CD4-positive, alpha-beta memory T cell (primary cell): ENCODE measurements at regions not wholly inside any gene's neighbourhood (a gene's known extent, or its start where the extent isn't known, plus 50 kb on each side); places are given as distances from the start of the nearest gene placed in this dataset.
"Not testable (repeated sequence)": the region's sequence is repeated elsewhere in the genome, so short reads cannot be mapped to it uniquely, and the experiment has no call there.

ENCODE experiments used
- CTCF ChIA-PET: fragments of 350-600 bp; sonication (Branson Sonifier 250); formaldehyde crosslinking; loops from one replicate; lab custom pipeline; 2021; ENCODE audit warnings: inconsistent platforms; ENCODE audit not compliant: partially characterized antibody; lab: Charles Lee
- POLR2A ChIA-PET: fragments of 350-600 bp; sonication (Branson Sonifier 250); formaldehyde crosslinking; loops from one replicate; lab custom pipeline; 2021; ENCODE audit not compliant: partially characterized antibody; lab: Charles Lee
- DNase-seq, 5 donors: peaks; one replicate each; pipeline versions ENCODE4 v3.0.0 to v3.0.0-alpha.2; 2020 to 2022; ENCODE audit warnings: mixed read lengths in 1 of 5
- H3K27ac ChIP-seq: one replicate; pipeline ENCODE4 v1.7.0; 2013; ENCODE audit warnings: low read depth, low read length
- H3K27me3 ChIP-seq: 2 replicates; pipeline ENCODE4 v1.7.0; 2013; ENCODE audit warnings: mild to moderate bottlenecking, low read length, moderate library complexity; ENCODE audit not compliant: insufficient read depth
- H3K36me3 ChIP-seq: 2 replicates; pipeline ENCODE4 v1.7.0; 2013; ENCODE audit warnings: mild to moderate bottlenecking, low read length, moderate library complexity; ENCODE audit not compliant: insufficient read depth
- H3K4me1 ChIP-seq: 2 replicates; pipeline ENCODE4 v1.7.0; 2013; ENCODE audit warnings: mild to moderate bottlenecking, low read length, moderate library complexity; ENCODE audit not compliant: insufficient read depth
- H3K4me3 ChIP-seq, 2 donors: one replicate each; pipeline ENCODE4 v1.7.0; 2013; ENCODE audit warnings: low read length in 2 of 2, mild to moderate bottlenecking in 1 of 2
- H3K9me3 ChIP-seq, 2 donors: one replicate each; pipeline ENCODE4 v1.7.0; 2013; ENCODE audit warnings: low read length in 2 of 2, control low read depth in 1 of 2; ENCODE audit not compliant: control insufficient read depth in 1 of 2
- H3K27ac Mint-ChIP-seq, 7 donors: one replicate each; pipeline ENCODE4 v1.8.0; 2020 to 2021; ENCODE audit warnings: mixed read lengths in 7 of 7, mild to moderate bottlenecking in 6 of 7, inconsistent platforms in 3 of 7, moderate library complexity in 3 of 7
- H3K27me3 Mint-ChIP-seq, 2 donors: one replicate each; pipeline ENCODE4 v1.8.0; 2020 to 2021; ENCODE audit warnings: mixed read lengths in 2 of 2
- H3K36me3 Mint-ChIP-seq, 2 donors: one replicate each; pipeline ENCODE4 v1.8.0; 2020 to 2021; ENCODE audit warnings: mixed read lengths in 2 of 2, inconsistent platforms in 1 of 2, mild to moderate bottlenecking in 1 of 2
- H3K4me1 Mint-ChIP-seq, 4 donors: one replicate each; pipeline ENCODE4 v1.8.0; 2020 to 2021; ENCODE audit warnings: mixed read lengths in 4 of 4, mild to moderate bottlenecking in 1 of 4
- H3K4me3 Mint-ChIP-seq, 8 donors: one replicate each; pipeline ENCODE4 v1.8.0; 2020 to 2021; ENCODE audit warnings: mixed read lengths in 8 of 8, mild to moderate bottlenecking in 7 of 8, moderate library complexity in 6 of 8, inconsistent platforms in 3 of 8
- H3K9me3 Mint-ChIP-seq, 8 donors: one replicate each; pipeline ENCODE4 v1.8.0; 2020 to 2021; ENCODE audit warnings: mixed read lengths in 8 of 8, mild to moderate bottlenecking in 5 of 8, inconsistent platforms in 3 of 8, moderate library complexity in 1 of 8
- intact Hi-C: fragments of 100-400 bp; cut with micrococcal nuclease; formaldehyde crosslinking; loops from one replicate; pipeline ENCODE4 v1.15.1; 2023

DNA sequence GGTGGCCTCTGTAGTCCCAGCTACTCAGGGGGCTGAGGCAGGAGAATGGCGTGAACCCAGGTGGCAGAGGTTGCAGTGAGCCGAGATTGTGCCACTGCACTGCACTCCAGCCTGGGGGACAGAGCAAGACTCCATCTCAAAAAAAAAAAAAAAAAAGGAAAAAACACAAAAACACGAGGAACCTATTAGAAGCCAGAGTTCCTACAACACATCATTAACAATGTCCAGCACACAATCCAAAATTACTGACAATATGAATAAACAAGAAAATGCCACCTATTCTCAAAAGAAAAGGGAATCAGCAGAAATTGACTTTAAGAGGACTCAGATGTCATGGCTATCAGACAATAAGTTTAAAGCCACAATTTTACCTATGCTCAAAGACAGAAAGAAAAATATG, 57.3 kb upstream of the HS3ST3A1 start:
- H3K4me3 ChIP-seq, H3K4me3 Mint-ChIP-seq, H3K9me3 ChIP-seq, H3K36me3 ChIP-seq, CTCF ChIA-PET, H3K36me3 Mint-ChIP-seq, H3K27me3 Mint-ChIP-seq, POLR2A ChIA-PET, H3K27ac ChIP-seq, H3K4me1 ChIP-seq, H3K4me1 Mint-ChIP-seq, H3K27ac Mint-ChIP-seq, intact Hi-C loops, DNase-seq, H3K27me3 ChIP-seq: not testable (repeated sequence)
- peaks cover 0 to 13% (median 0%) of the 10 kb centered on the region in 8 donors for H3K9me3 Mint-ChIP-seq

DNA sequence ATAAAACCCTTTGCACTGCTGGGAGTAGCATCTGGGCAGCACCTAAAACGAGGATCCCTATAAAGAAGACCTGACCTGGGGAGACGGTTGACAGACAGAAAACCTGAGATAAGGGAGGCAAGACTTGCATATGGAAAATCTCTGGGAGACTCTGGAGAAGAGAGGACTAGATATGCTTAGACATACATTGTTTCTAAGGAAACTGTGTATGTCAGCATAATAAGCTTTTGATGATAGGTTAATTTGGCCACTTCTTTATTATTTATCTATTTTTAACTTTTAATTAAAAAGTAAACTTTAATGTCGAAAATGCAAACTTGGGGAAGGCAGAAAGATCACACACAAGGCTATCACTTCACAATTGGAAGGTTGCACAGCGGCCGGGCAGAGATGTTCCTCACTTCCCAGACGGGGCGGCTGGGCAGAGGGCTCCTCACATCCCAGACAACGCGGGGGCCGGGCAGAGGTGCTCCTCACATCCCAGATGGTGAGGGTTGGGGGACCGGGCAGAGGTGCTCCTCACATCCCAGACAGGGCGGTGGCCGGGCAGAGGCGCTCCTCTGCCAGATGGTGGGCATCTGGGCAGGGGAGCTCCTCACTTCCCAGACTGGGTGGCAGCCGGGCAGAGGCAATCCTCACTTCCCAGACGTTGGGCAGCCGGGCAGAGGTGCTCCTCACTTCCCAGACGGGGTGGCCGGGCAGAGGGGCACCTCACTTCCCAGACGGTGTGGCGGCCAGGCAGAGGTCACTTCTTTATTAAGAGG, 64.3 kb upstream of the HS3ST3A1 start:
- Mint-ChIP-seq H3K9me3 (peaks cover 8 to 34% (median 23%) of the 10 kb centered on the region in 8 donors), H3K4me3 (no peak overlapping the region), H3K4me1 (no peaks in the 10 kb centered on the region), H3K27ac (no peak overlapping the region), H3K36me3 (peaks cover 5% of the 10 kb centered on the region in 2 donors), H3K27me3 (peaks cover 13 to 18% of the 10 kb centered on the region in 2 donors)
- H3K9me3 ChIP-seq = peaks cover 0 to 10% of the 10 kb centered on the region in 2 donors
- no peak overlapping the region for H3K4me3 ChIP-seq
- H3K36me3 ChIP-seq = no peaks in the 10 kb centered on the region
- CTCF ChIA-PET = no interaction called here
- intact Hi-C loops = no loop called here
- no peaks in the 10 kb centered on the region for H3K27me3 ChIP-seq
- H3K4me1 ChIP-seq = no peaks in the 10 kb centered on the region
- POLR2A ChIA-PET = no interaction called here
- DNase-seq = no peak
- H3K27ac ChIP-seq = no peak overlapping the region

DNA sequence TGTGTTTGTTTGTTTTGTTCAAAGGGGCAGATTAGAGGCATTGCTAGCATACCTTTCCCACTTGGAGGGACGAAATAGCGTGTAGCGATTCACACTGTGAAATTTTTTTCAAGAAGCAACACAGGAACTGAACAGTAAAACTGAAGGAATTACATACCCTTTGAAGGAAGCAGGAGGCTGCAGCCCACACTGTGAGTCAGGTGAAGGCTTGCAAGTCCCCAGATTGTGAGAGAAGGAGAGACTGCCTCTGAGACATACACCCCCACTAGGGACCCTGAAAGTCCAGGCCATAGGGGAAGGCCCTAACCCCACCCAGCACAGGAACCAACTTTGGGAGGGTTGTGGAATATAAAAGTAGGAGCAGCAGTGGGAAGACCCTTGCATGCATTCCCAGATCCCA, 69.6 kb upstream of the HS3ST3A1 start:
- intact Hi-C loops = no loop called here
- Histone ChIP-seq H3K27me3 (no peaks in the 10 kb centered on the region), H3K27ac (no peak overlapping the region), H3K9me3 (peaks cover 0 to 10% of the 10 kb centered on the region in 2 donors), H3K36me3 (no peaks in the 10 kb centered on the region), H3K4me3 (no peak overlapping the region), H3K4me1 (no peaks in the 10 kb centered on the region)
- no peak for DNase-seq
- CTCF ChIA-PET = no interaction called here
- peaks cover 25 to 30% of the 10 kb centered on the region in 2 donors for H3K27me3 Mint-ChIP-seq
- peaks cover 8 to 36% (median 25%) of the 10 kb centered on the region in 8 donors for H3K9me3 Mint-ChIP-seq
- no peak overlapping the region for H3K4me3 Mint-ChIP-seq
- peaks cover 5% of the 10 kb centered on the region in 2 donors for H3K36me3 Mint-ChIP-seq
- H3K4me1 Mint-ChIP-seq = peaks cover 0 to 2% (median under 1%) of the 10 kb centered on the region in 4 donors
- POLR2A ChIA-PET = no interaction called here
- H3K27ac Mint-ChIP-seq = no peak overlapping the region

DNA sequence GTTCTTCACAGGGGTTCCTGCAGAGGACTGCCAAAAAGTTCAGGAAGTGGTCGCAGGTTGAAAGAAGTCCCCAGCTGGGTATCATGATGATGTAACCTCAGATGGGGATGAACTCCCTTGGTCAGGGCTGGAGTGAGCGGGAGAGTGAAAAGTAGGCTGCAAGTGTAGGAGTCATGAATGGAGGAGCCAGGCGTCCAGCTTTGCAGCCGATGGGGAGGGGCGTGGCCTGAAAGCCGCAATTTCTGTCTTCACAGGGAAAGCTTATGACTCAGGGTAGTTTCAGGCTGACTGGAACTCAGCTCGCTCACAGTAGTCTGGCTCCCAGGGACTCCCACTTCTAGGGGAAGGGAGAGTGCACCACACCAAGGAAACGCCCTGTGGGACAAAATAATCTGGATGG, 70.0 kb upstream of the HS3ST3A1 start:
- peaks cover 0 to 2% (median under 1%) of the 10 kb centered on the region in 4 donors for H3K4me1 Mint-ChIP-seq
- POLR2A ChIA-PET = no interaction called here
- H3K27ac Mint-ChIP-seq = no peak overlapping the region
- intact Hi-C loops = no loop called here
- Histone ChIP-seq H3K4me1 (no peaks in the 10 kb centered on the region), H3K36me3 (no peaks in the 10 kb centered on the region), H3K9me3 (peaks cover 0 to 10% of the 10 kb centered on the region in 2 donors), H3K27me3 (no peaks in the 10 kb centered on the region), H3K4me3 (no peak overlapping the region), H3K27ac (no peak overlapping the region)
- peaks cover 25 to 30% of the 10 kb centered on the region in 2 donors for H3K27me3 Mint-ChIP-seq
- CTCF ChIA-PET = no interaction called here
- peaks cover 5% of the 10 kb centered on the region in 2 donors for H3K36me3 Mint-ChIP-seq
- peaks cover 8 to 36% (median 25%) of the 10 kb centered on the region in 8 donors for H3K9me3 Mint-ChIP-seq
- H3K4me3 Mint-ChIP-seq = no peak overlapping the region
- no peak for DNase-seq

DNA sequence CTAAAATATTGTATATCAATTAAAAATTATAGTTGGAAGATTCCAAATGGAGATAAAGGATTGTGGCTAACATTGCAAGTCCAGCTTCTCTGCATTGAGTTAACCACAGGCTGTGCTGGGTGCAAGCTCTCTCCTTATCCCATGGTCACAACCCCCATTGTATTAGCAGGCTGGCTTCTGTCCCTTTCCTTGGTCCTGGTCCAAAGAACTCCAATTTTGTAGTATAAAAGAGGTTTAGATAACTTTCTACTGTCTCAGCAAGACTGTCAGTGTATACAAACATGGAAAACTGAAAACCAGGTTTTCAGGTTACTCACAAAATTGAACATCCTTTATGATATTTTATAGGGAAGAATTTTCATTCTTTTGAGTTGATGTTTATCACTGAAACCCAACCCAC, 76.6 kb upstream of the HS3ST3A1 start:
- intact Hi-C loops = no loop called here

DNA sequence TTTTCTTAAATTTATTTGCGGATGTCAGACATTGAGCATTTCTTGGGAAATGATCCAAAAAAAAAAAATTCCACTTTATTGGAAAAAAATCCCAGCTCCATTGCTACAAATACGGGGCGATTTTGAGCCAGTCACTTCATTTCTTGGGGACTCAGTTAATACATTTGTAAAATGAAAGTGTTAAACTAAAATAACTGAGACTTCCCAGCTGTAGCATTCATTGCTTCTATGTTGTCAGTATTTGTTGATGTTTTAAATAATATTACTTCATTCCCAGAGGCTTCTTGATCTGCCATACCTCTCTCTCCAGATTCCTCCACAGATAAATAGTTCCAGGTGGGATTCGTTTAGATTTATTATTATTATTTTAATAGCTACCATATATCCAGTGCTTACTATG, 77.1 kb upstream of the HS3ST3A1 start:
- H3K4me1 ChIP-seq = no peaks in the 10 kb centered on the region
- Mint-ChIP-seq H3K4me1 (peaks cover 0 to 1% (median 0%) of the 10 kb centered on the region in 4 donors), H3K27ac (no peak overlapping the region), H3K36me3 (no peaks in the 10 kb centered on the region), H3K27me3 (peaks cover 7 to 10% of the 10 kb centered on the region in 2 donors), H3K9me3 (peaks cover 0 to 4% (median 0%) of the 10 kb centered on the region in 8 donors), H3K4me3 (no peak overlapping the region)
- CTCF ChIA-PET = no interaction called here
- H3K27ac ChIP-seq = no peak overlapping the region
- no peak for DNase-seq
- no peaks in the 10 kb centered on the region for H3K9me3 ChIP-seq
- POLR2A ChIA-PET = interaction anchor here (0.6 kb wide), 1 partner anchor 623 kb away, joined by 3 read pairs; no protein-coding TSS in a partner anchor
- H3K27me3 ChIP-seq = no peaks in the 10 kb centered on the region
- H3K4me3 ChIP-seq = no peak overlapping the region
- intact Hi-C loops = no loop called here
- H3K36me3 ChIP-seq = no peaks in the 10 kb centered on the region

More for the DNA sequence above, 76.6 kb upstream of the HS3ST3A1 start:
- no peak overlapping the region for H3K4me3 Mint-ChIP-seq
- H3K4me1 ChIP-seq = no peaks in the 10 kb centered on the region
- H3K27me3 ChIP-seq = no peaks in the 10 kb centered on the region
- ChIA-PET CTCF (no interaction called here), POLR2A (no interaction called here)
- H3K27ac ChIP-seq = no peak overlapping the region
- H3K4me1 Mint-ChIP-seq = peaks cover 0 to 1% (median 0%) of the 10 kb centered on the region in 4 donors
- H3K4me3 ChIP-seq = no peak overlapping the region
- no peaks in the 10 kb centered on the region for H3K9me3 ChIP-seq
- H3K27me3 Mint-ChIP-seq = peaks cover 7% of the 10 kb centered on the region in 2 donors
- DNase-seq = no peak
- peaks cover 0 to 4% (median 0%) of the 10 kb centered on the region in 8 donors for H3K9me3 Mint-ChIP-seq
- H3K36me3 ChIP-seq = no peaks in the 10 kb centered on the region
- no peaks in the 10 kb centered on the region for H3K36me3 Mint-ChIP-seq
- no peak overlapping the region for H3K27ac Mint-ChIP-seq

DNA sequence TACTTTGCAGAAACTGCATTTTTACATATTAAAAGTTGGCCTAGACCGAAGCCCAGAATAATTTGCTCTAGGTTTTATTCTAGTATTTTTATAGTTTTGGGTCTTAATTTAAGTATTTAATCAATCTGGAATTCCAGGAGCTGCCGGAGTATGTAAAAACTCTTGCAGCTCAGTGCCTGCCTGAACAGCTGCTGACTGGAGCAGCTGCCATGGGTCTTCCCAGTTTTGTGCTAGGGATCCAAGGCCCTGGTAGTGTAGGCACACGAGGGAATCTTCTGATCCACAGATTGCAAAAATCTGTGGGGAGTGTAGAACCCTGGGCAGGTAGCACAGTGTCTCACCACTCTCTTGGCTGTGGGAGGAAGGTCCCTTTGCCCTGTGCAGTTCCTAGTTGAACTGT, 87.0 kb upstream of the HS3ST3A1 start:
- no peaks in the 10 kb centered on the region for H3K4me1 Mint-ChIP-seq
- Histone ChIP-seq H3K4me1 (no peaks in the 10 kb centered on the region), H3K4me3 (no peak overlapping the region), H3K27ac (no peak overlapping the region), H3K9me3 (no peaks in the 10 kb centered on the region), H3K27me3 (peaks cover 3% of the 10 kb centered on the region), H3K36me3 (no peaks in the 10 kb centered on the region)
- H3K9me3 Mint-ChIP-seq = peaks cover 0 to 10% (median 6%) of the 10 kb centered on the region in 8 donors
- CTCF ChIA-PET = no interaction called here
- no peak overlapping the region for H3K4me3 Mint-ChIP-seq
- no peak for DNase-seq
- H3K27ac Mint-ChIP-seq = no peak overlapping the region
- H3K27me3 Mint-ChIP-seq = peaks cover 10 to 14% of the 10 kb centered on the region in 2 donors
- intact Hi-C loops = no loop called here
- H3K36me3 Mint-ChIP-seq = no peaks in the 10 kb centered on the region
- POLR2A ChIA-PET = no interaction called here
